Duodenal mucosa (tissue), 2 donors: ENCODE measurements at regions not wholly inside any gene's neighbourhood (a gene's known extent, or its start where the extent isn't known, plus 50 kb on each side); places are given as distances from the start of the nearest gene placed in this dataset.

Experiments used
- H3K27ac ChIP-seq: one replicate; pipeline ENCODE4 v1.7.0; 2013; ENCODE audit warnings: low read depth, low read length
- H3K27me3 ChIP-seq, 2 donors: one replicate each; pipeline ENCODE4 v1.7.0; 2013; ENCODE audit warnings: low read length in 2 of 2, control low read depth in 1 of 2; ENCODE audit not compliant: insufficient read depth in 2 of 2, control insufficient read depth in 1 of 2
- H3K36me3 ChIP-seq, 2 donors: one replicate each; pipeline ENCODE4 v1.7.0; 2013; ENCODE audit warnings: low read length in 2 of 2, control low read depth in 1 of 2; ENCODE audit not compliant: insufficient read depth in 2 of 2, control insufficient read depth in 1 of 2
- H3K4me1 ChIP-seq, 2 donors: one replicate each; pipeline ENCODE4 v1.7.0; 2013; ENCODE audit warnings: low read length in 2 of 2, control low read depth in 1 of 2; ENCODE audit not compliant: insufficient read depth in 2 of 2, control insufficient read depth in 1 of 2
- H3K4me3 ChIP-seq, 2 donors: one replicate each; pipeline ENCODE4 v1.7.0; 2013; ENCODE audit warnings: low read length in 2 of 2, low read depth in 1 of 2
- H3K9ac ChIP-seq, 2 donors: one replicate each; pipeline ENCODE4 v1.7.0; 2013; ENCODE audit warnings: low read length in 2 of 2, low read depth in 1 of 2
- H3K9me3 ChIP-seq, 2 donors: one replicate each; pipeline ENCODE4 v1.7.0; 2013; ENCODE audit warnings: low read length in 2 of 2, control low read depth in 1 of 2; ENCODE audit not compliant: control insufficient read depth in 1 of 2

DNA sequence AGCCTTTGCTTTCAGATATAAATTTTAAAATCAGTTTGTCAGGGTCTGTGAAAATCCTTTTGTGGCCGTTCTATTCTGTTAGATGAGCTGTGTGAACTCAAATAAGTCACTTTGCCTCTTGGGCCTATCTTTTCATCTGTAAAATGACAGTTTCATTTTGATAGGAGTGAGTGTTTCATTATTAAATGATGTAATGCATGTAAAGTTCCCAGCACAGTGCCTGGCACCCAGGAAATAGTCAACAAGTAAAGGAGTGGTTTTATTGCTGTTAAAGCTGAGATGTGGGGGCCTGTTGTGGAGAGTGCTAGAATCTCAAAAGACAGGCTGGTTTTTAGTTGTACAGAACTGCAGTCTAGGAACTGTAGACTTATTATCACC is 394.5 kb upstream of the CFAP20DC start:
- Histone ChIP-seq H3K27ac (no peak overlapping the region), H3K9me3 (no peaks in the 10 kb centered on the region), H3K27me3 (peaks cover 0 to 6% of the 10 kb centered on the region in 2 donors), H3K36me3 (no peaks in the 10 kb centered on the region), H3K4me1 (no peaks in the 10 kb centered on the region), H3K9ac (no peak overlapping the region), H3K4me3 (no peak overlapping the region)

DNA sequence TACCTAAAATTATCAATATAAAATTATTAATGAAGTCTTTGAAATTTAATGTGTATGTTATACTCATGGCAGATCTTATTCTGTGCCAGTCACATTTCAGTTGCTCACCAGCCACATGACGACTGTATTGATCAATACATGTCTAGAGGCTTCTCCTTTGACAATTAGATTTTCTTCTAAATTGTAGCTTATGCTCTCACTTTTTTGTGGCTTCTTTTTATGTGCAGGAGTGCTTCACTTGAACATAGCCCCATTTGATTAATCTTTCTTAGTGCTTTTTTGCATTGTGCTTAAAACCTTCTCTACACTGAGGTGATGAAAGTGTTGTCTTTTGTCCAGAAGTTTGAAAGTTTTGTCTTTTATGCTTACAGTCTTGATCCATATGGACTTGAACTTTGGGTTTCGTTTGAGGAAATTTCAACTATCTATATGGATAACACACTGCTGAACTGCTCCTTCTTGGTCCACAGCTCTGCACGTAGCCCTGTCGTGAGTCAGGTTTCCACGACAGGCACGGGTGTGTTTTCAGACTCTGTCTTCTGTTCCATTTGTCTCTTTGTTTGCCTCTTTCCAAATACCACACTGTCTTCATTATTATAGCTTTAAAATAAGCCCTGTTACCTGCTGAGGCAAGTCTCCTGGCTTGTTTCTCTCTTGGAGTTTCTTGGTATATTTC is 393.9 kb upstream of the CFAP20DC start:
- Histone ChIP-seq H3K4me3 (no peak overlapping the region), H3K9me3 (no peaks in the 10 kb centered on the region), H3K4me1 (no peaks in the 10 kb centered on the region), H3K36me3 (no peaks in the 10 kb centered on the region), H3K27me3 (peaks cover 0 to 6% of the 10 kb centered on the region in 2 donors), H3K27ac (no peak overlapping the region), H3K9ac (no peak overlapping the region)

DNA sequence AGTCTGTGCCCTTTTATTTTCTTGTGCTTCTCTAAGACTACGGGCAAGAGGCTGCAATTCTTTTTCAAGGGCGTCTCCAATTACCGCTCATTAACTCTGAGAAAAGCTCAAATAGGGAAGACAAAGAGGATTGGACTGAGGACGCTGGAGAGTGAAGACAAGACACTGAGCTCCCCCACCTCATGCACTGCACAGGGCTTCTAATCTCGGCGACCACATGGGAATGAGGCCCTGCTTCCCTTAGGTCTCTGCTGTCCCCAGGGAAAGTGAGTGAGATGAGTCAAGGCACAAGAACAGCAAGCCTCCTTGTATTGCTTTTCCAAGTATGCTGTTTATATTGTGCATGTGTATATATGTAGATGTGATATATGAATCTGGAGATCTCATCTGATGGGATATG is 392.2 kb upstream of the CFAP20DC start:
- H3K27ac ChIP-seq: no peak overlapping the region
- H3K9me3 ChIP-seq: no peaks in the 10 kb centered on the region
- H3K4me3 ChIP-seq: no peak overlapping the region
- H3K4me1 ChIP-seq: no peaks in the 10 kb centered on the region
- no peak overlapping the region for H3K9ac ChIP-seq
- peaks cover 0 to 6% of the 10 kb centered on the region in 2 donors for H3K27me3 ChIP-seq
- H3K36me3 ChIP-seq: no peaks in the 10 kb centered on the region

DNA sequence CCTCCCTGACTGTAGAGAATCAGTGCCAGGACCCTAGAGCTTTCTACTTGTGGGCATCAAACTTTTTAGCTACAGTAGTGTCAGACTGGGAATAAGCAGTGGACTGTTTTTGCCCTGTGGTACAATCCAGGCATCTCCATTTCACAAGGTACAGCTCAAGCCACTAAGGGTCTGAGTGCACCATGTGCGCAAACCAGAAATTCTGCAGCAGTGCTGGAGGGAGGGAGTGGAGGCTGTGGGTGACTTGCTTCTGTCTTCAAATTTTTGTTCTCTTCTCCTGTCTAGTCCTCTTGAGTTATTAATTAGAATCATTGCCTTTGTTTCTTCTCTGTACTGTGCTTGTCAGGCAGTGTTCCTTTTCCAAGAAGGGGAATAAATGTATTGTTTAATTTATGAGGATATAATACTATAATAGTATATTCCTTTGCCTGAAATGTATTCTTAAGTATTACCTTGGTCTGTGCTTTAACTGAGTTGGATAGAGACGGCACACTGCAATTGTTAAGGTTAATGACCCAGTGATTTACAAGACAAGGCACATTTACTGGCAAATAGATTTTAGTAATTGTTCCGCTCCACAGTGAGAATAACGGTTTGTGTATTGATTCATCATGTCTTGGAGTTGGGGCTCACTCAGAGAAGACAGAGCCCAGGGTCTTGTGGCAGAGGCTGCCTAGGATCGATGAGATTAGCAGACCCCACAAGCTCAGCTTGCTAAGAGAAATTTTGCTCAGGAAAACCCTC is 390.6 kb upstream of the CFAP20DC start:
- Histone ChIP-seq H3K9ac (no peak overlapping the region), H3K9me3 (no peaks in the 10 kb centered on the region), H3K36me3 (no peaks in the 10 kb centered on the region), H3K4me3 (no peak overlapping the region), H3K4me1 (no peaks in the 10 kb centered on the region), H3K27me3 (peaks cover 0 to 6% of the 10 kb centered on the region in 2 donors), H3K27ac (no peak overlapping the region)

DNA sequence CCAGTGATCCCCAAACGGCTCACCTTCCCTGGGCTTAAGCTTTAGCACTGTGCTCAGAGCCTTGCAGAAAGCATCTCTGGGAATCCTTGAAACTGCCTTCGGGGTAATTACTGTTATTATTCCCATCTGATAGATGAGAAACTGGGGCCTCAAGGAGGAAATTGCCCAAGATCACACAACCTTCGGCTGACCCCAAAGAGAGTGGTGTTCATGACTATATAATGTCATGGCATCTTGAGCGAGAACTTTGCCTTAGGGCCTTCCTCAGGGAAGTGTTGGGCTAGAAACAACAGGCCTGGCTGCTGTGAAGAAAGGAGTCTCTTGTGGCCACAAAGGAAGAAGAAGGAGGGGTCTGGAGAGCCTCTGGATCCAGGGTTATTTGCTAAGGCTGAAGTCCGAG is 388.7 kb upstream of the CFAP20DC start:
- Histone ChIP-seq H3K27ac (no peak overlapping the region), H3K4me1 (no peaks in the 10 kb centered on the region), H3K36me3 (no peaks in the 10 kb centered on the region), H3K27me3 (peaks cover 0 to 6% of the 10 kb centered on the region in 2 donors), H3K9me3 (peaks cover 0 to 5% of the 10 kb centered on the region in 2 donors), H3K9ac (no peak overlapping the region), H3K4me3 (no peak overlapping the region)

DNA sequence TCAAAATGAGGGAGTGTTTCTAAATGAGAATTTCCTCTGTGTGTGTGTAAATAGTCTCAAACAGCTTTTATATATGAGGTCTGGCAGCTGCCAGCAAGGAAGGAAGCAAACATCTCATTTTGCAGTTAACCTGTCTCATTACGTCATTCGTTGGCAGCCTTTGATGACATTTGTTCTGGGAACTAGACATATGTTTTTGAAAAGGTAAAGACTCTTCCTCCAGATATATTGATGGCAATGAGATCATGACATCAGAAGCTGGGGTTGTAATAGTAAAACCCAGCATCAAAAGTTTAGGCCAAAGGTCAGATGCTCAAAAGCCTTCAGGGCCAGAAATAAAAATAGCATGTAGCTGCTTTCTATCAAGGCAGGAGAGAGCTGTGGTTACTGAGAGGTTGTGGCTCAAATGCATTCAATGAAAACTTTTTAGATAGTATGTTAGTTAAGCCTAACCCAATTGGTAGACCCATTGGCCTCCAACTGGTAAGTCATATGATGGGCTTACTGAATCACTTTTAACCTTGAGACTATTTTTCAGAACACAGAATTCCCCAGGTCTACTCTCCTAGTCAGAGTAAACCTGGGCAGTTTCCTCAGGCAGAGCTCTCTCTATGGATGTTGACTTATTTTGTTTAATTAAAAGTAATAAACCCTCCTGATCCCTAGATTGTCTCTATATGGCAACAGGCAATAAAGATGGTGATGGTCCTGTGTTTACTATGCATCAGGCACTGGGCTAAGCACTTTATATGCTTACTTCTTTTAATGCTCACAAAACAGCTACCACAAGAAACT is 386.5 kb upstream of the CFAP20DC start:
- Histone ChIP-seq H3K27me3 (no peaks in the 10 kb centered on the region), H3K36me3 (no peaks in the 10 kb centered on the region), H3K4me3 (no peak overlapping the region), H3K9me3 (peaks cover 0 to 5% of the 10 kb centered on the region in 2 donors), H3K9ac (no peak overlapping the region), H3K4me1 (no peaks in the 10 kb centered on the region), H3K27ac (no peak overlapping the region)

DNA sequence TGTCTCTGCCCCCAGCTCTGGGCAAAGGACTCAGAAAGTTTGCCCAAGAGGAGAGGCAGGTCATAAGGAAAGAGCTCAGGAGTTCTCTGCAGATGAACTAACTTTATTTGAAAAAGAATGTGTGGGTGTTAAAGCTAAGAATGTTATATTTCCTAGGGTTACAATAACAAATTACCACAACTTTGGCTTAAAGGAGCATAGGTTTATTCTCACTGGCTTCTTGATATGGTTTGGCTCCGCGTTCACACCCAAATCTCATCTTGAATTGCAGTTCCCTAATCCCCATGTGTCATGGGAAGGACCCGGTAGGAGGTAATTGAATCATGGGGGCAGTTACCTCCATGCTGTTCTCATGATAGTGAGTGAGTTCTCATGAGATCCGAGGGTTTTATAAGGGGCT is 383.7 kb upstream of the CFAP20DC start:
- no peak overlapping the region for H3K27ac ChIP-seq
- no peak overlapping the region for H3K9ac ChIP-seq
- H3K4me3 ChIP-seq: no peak overlapping the region
- no peaks in the 10 kb centered on the region for H3K27me3 ChIP-seq
- peaks cover 0 to 5% of the 10 kb centered on the region in 2 donors for H3K9me3 ChIP-seq
- no peaks in the 10 kb centered on the region for H3K4me1 ChIP-seq
- no peaks in the 10 kb centered on the region for H3K36me3 ChIP-seq

DNA sequence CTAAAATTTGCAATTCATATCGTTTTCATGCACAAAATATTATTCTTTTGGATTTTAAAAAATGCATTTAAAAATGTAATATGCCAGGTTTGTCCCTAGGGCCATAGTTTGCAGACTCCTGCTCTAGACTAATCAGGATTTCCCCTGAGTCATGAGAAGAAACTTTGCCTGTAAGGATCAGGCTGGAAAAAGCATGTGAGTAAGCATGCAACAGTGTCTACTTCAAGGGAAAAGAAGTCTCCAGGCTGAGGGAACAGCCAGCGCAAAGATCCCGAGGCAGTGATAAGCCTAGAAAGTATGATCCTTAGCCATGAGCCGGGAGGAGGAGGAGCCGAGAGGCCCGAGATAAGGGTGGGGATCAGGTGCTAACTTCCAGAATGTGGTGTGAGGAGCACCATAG is 382.8 kb upstream of the CFAP20DC start:
- Histone ChIP-seq H3K9ac (no peak overlapping the region), H3K36me3 (no peaks in the 10 kb centered on the region), H3K9me3 (peaks cover 0 to 5% of the 10 kb centered on the region in 2 donors), H3K27me3 (no peaks in the 10 kb centered on the region), H3K4me1 (peaks cover 0 to under 1% of the 10 kb centered on the region in 2 donors), H3K27ac (no peak overlapping the region), H3K4me3 (no peak overlapping the region)

DNA sequence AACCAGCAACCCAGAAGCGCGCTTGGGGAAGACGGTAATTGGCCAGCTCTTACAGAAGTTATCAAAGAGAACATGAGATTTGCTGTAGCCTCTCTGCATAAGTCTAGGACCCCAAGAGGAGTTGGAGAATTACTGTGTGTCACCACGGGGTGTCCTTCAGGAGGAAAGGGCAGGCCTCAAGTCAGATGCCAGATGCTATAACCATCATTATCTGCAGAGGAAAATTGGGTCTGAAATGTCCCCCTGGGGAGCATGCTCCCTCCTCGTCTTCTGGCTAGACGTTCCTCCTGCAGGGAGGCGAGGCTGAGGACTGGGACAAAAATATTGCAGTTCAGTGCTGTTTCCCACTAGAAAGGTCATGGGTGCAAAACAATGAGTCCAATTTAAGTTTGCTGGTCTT is 380.5 kb upstream of the CFAP20DC start:
- no peak overlapping the region for H3K9ac ChIP-seq
- H3K4me1 ChIP-seq: peaks cover 0 to 5% of the 10 kb centered on the region in 2 donors
- H3K27me3 ChIP-seq: no peaks in the 10 kb centered on the region
- H3K36me3 ChIP-seq: no peaks in the 10 kb centered on the region
- H3K27ac ChIP-seq: no peak overlapping the region
- no peak overlapping the region for H3K4me3 ChIP-seq
- H3K9me3 ChIP-seq: peaks cover 0 to 5% of the 10 kb centered on the region in 2 donors

DNA sequence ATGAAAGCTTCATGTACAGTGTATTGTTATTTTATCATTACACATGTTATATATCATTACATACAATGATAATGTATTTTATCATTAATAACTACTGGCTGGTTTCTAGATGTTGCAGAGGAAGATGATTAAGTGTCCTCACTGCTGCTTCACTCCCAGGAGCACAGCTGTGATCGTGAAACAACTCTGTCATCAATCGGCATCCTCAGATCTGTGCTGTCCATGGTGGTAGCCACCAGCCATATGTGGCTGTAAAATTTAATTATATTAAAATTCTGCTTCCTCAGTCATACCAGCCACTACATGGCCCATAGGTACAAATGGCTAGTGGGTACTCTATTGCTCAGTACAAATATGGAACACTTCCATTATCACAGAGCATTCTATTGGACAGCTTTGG is 379.4 kb upstream of the CFAP20DC start:
- H3K4me1 ChIP-seq: peaks cover 0 to 5% of the 10 kb centered on the region in 2 donors

More for the DNA sequence above, 379.4 kb upstream of the CFAP20DC start:
- Histone ChIP-seq H3K27ac (no peak overlapping the region), H3K36me3 (no peaks in the 10 kb centered on the region), H3K4me3 (no peak overlapping the region), H3K9me3 (peaks cover 0 to 5% of the 10 kb centered on the region in 2 donors), H3K27me3 (no peaks in the 10 kb centered on the region), H3K9ac (no peak overlapping the region)
